IPS-11a (cell line): ENCODE measurements at regions not wholly inside any gene's neighbourhood (a gene's known extent, or its start where the extent isn't known, plus 50 kb on each side); places are given as distances from the start of the nearest gene placed in this dataset.
"Not testable (repeated sequence)": the region's sequence is repeated elsewhere in the genome, so short reads cannot be mapped to it uniquely, and the experiment has no call there.

Experiments
- H3K4me3 ChIP-seq: one replicate; pipeline ENCODE4 v1.5.1; 2013; ENCODE audit warnings: low read depth, low read length, control low read depth

- H3K4me3 ChIP-seq = not testable (repeated sequence)
These were observed 59.5 kb upstream of the FAM90A26 start for GRCh38 chr4:9110700-9111099.

GRCh38 chr4:9103148-9103524 lies 67.1 kb upstream of the FAM90A26 start:
- not testable (repeated sequence) for H3K4me3 ChIP-seq

GRCh38 chr4:9102471-9103147 lies 67.6 kb upstream of the FAM90A26 start:
- not testable (repeated sequence) for H3K4me3 ChIP-seq

DNA sequence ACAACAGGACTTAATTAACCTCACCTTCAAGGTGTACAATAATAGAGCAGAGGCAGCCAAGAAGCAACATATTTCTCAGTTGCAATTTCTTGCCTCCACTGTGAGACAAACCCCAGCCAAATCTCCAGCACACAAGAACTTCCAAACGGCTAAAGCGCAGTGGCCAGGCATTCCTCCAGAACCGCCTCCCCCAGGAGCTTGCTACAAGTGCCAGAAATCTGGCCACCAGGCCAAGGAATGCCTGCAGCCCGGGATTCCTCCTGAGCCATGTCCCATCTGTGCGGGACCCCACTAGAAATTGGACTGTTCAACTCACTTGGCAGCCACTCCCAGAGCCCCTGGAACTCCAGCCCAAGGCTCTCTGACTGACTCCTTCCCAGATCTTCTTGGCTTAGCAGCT lies 73.9 kb upstream of the FAM90A26 start:
- not testable (repeated sequence) for H3K4me3 ChIP-seq

- not testable (repeated sequence) for H3K4me3 ChIP-seq
These were observed 91.4 kb upstream of the FAM90A26 start for GRCh38 chr4:9078796-9079195.

GRCh38 chr4:9076974-9077373 lies 93.2 kb upstream of the FAM90A26 start:
- H3K4me3 ChIP-seq = not testable (repeated sequence)

DNA sequence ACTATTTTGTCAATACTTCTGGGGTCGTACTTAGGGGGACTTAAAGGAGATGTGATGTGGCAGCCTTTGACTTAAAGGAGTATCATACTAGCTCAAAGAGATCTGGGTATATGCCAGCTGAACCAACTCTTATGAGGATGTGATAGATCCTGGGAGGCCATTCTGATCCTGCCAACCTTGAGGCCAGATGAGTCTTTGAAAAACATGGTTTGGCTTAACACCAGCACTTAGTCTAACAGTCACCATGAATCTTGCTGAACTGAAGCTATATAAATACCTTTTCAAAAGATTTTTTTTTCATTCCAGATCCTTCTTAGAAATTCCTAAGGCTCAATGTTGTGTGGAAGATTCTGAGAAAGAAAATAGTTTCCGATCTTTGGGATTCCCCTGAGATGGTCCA lies 93.7 kb upstream of the FAM90A26 start:
- not testable (repeated sequence) for H3K4me3 ChIP-seq

DNA sequence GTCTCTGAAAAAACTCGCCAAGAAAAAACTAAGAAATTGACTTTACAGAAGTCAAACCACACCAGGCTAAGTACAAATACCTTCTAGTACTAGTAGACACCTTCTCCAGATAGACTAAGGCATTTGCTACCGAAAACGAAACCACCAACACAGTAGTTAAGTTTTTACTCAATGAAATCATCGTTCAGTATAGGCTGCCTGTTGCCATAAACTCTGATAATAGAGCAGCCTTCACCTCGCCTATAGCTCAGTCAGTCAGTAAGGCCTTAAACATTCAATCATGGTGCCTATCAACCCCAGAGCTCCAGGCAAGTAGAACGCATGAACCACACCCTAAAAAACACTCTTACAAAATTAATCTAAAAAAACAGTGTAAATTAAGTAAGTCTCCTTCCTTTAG lies 96.8 kb upstream of the FAM90A26 start:
- not testable (repeated sequence) for H3K4me3 ChIP-seq

- H3K4me3 ChIP-seq = not testable (repeated sequence)
These were observed 97.5 kb upstream of the FAM90A26 start for GRCh38 chr4:9072521-9073220.

DNA sequence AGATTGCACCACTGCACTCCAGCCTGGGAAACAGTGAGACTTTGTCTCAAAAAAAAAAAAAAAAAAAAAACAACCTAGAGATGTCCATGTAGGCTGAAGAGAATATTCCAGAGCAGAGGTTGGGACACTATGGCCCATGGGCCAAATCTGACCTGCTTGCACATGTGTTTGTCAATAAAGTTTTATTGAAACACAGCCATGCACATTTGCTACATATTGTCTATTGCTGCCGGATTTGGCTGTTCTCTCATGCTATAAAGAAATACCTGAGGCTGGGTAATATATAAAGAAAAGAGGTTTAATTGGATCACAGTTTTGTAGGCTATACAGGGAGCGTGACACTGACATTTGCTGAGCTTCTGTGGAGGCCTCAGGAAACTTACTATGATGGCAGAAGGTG lies 102.3 kb upstream of the FAM90A26 start:
- H3K4me3 ChIP-seq = not testable (repeated sequence)

DNA sequence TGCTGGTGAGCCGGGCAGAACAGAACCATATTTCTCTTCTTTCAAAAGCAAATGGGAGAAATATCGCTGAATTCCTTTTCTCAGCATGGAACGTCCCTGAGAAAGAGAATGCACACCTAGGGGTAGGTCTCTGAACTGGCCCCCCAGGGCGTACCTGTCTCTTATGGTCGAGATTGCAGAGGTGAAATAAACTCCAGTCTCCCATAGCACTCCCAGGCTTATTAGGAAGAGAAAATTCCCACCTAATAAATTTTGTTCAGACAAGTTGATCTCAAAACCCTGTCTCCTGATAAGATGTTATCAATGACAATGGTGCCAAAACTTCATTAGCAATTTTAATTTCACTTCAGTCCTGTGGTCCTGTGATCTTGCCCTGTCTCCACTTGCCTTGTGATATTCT lies 106.6 kb upstream of the FAM90A26 start:
- not testable (repeated sequence) for H3K4me3 ChIP-seq

- H3K4me3 ChIP-seq = not testable (repeated sequence)
These were observed 145.3 kb upstream of the FAM90A26 start for GRCh38 chr4:9024866-9025265.

- H3K4me3 ChIP-seq = not testable (repeated sequence)
These were observed 138.2 kb upstream of the HMX1 start for GRCh38 chr4:9009792-9010191.

GRCh38 chr4:9008407-9008806 lies 136.8 kb upstream of the HMX1 start:
- not testable (repeated sequence) for H3K4me3 ChIP-seq

GRCh38 chr4:9001153-9001552 lies 129.5 kb upstream of the HMX1 start:
- not testable (repeated sequence) for H3K4me3 ChIP-seq

DNA sequence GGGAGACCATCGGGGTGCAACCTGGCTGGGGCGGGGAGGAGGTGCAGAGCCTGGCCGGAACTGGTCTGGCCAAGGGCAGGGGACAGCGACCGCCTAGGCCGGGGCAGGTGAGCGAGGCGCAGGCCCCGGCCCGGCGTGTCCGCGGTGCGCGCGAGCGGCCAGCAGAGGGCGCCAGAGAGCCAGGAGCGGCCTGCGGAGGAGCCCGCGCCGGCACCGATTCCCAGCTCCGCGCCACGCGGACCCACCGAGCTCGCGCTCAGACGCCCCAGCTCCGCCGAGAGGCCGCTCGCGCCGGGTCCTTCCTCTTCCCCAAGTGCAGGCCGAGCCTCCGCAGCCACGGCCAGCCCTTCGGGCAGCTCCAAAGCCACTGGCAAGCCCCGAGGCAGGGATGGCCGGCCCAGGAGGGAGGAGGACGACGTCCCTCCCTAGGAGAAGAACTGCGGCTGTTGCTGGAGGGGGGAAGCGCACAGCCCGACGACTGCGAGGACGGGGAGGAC lies 128.9 kb upstream of the HMX1 start:
- H3K4me3 ChIP-seq = peak overlapping the region; percentile 8

DNA sequence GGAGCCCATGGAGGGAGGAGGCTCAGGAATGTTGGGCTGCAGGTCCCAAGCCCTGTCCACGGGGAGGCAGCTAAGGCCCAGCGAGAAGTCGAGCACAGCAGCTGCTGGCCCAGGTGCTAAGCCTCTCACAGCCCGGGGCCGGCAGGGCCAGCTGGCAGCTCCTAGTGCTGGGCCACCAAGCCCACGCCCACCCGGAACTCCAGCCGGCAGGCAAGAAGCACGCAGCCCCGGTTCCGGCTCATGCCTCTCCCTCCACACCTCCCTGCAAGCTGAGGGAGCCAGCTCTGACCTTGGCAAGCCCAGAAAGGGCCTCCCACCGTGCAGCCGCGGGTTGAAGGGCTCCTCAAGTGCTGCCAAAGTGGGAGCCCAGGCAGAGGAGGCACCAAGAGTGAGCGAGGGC lies 121.3 kb upstream of the HMX1 start:
- not testable (repeated sequence) for H3K4me3 ChIP-seq

DNA sequence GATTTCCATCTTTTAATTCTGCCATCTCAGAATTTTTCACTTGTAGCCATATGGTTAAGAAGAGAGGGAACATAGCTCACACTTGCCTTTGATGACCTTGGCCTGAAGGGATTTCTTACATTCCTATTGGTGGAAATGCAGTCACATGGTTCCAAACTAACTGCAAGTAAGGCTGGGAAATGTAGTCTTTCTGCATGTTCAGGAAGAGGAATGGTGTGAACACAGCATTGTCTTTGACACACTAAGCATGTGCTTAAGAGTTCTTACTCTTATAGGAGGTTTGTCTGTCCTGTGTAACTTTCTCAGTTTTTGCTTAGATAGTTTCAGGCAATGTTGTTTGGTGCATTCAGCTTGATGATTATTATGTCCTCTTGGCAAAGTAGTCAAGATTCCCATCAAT lies 119.8 kb upstream of the HMX1 start:
- H3K4me3 ChIP-seq = not testable (repeated sequence)

- not testable (repeated sequence) for H3K4me3 ChIP-seq
These were observed 118.7 kb upstream of the HMX1 start for GRCh38 chr4:8990341-8990740.

GRCh38 chr4:8985786-8986185 lies 114.1 kb upstream of the HMX1 start:
- H3K4me3 ChIP-seq = not testable (repeated sequence)

- H3K4me3 ChIP-seq = not testable (repeated sequence)
These were observed 113.0 kb upstream of the HMX1 start for GRCh38 chr4:8984641-8985040.

GRCh38 chr4:8983921-8984320 lies 112.3 kb upstream of the HMX1 start:
- H3K4me3 ChIP-seq = not testable (repeated sequence)
